ENCODE measurements at regions not wholly inside any gene's neighbourhood (a gene's known extent, or its start where the extent isn't known, plus 50 kb on each side); places are given as distances from the start of the nearest gene placed in this dataset.

GRCh38 chr11:29282088-29282487 is 734.7 kb downstream of the KCNA4 start:
- H3K36me3 ChIP-seq (ENCODE audit: control insufficient read depth, insufficient read depth, low read length) = no peaks in the 10 kb centered on the region
- H3K9me3 ChIP-seq (ENCODE audit: control insufficient read depth, insufficient read depth, low read length) = no peaks in the 10 kb centered on the region
- no peaks in the 10 kb centered on the region for H3K27me3 ChIP-seq (ENCODE audit: control insufficient read depth, insufficient read depth, low read length)
- no peaks in the 10 kb centered on the region for H3K4me1 ChIP-seq (ENCODE audit: control insufficient read depth, insufficient read depth, low read length)
- H3K4me3 ChIP-seq (ENCODE audit: low read depth, low read length) = no peak overlapping the region
- H3K9ac ChIP-seq (ENCODE audit: low read depth, low read length) = no peak overlapping the region

- Histone ChIP-seq H3K4me3 (ENCODE audit: low read depth, low read length) (no peak overlapping the region), H3K9ac (ENCODE audit: low read depth, low read length) (no peak overlapping the region), H3K27me3 (ENCODE audit: control insufficient read depth, insufficient read depth, low read length) (no peaks in the 10 kb centered on the region), H3K9me3 (ENCODE audit: control insufficient read depth, insufficient read depth, low read length) (no peaks in the 10 kb centered on the region), H3K36me3 (ENCODE audit: control insufficient read depth, insufficient read depth, low read length) (no peaks in the 10 kb centered on the region), H3K4me1 (ENCODE audit: control insufficient read depth, insufficient read depth, low read length) (no peaks in the 10 kb centered on the region)
These were observed 735.5 kb downstream of the KCNA4 start for GRCh38 chr11:29281271-29281777.

GRCh38 chr11:29280452-29280851 is 736.4 kb downstream of the KCNA4 start:
- H3K4me3 ChIP-seq (ENCODE audit: low read depth, low read length) = no peak overlapping the region
- no peak overlapping the region for H3K9ac ChIP-seq (ENCODE audit: low read depth, low read length)
- H3K4me1 ChIP-seq (ENCODE audit: control insufficient read depth, insufficient read depth, low read length) = no peaks in the 10 kb centered on the region
- no peaks in the 10 kb centered on the region for H3K9me3 ChIP-seq (ENCODE audit: control insufficient read depth, insufficient read depth, low read length)
- H3K36me3 ChIP-seq (ENCODE audit: control insufficient read depth, insufficient read depth, low read length) = no peaks in the 10 kb centered on the region
- no peaks in the 10 kb centered on the region for H3K27me3 ChIP-seq (ENCODE audit: control insufficient read depth, insufficient read depth, low read length)

- Histone ChIP-seq H3K4me1 (ENCODE audit: control insufficient read depth, insufficient read depth, low read length) (no peaks in the 10 kb centered on the region), H3K36me3 (ENCODE audit: control insufficient read depth, insufficient read depth, low read length) (no peaks in the 10 kb centered on the region), H3K9me3 (ENCODE audit: control insufficient read depth, insufficient read depth, low read length) (no peaks in the 10 kb centered on the region), H3K9ac (ENCODE audit: low read depth, low read length) (no peak overlapping the region), H3K27me3 (ENCODE audit: control insufficient read depth, insufficient read depth, low read length) (no peaks in the 10 kb centered on the region), H3K4me3 (ENCODE audit: low read depth, low read length) (no peak overlapping the region)
These were observed 737.1 kb downstream of the KCNA4 start for GRCh38 chr11:29279716-29280115.

GRCh38 chr11:29272019-29272654 is 744.7 kb downstream of the KCNA4 start:
- Histone ChIP-seq H3K9ac (ENCODE audit: low read depth, low read length) (no peak overlapping the region), H3K27me3 (ENCODE audit: control insufficient read depth, insufficient read depth, low read length) (no peaks in the 10 kb centered on the region), H3K9me3 (ENCODE audit: control insufficient read depth, insufficient read depth, low read length) (no peaks in the 10 kb centered on the region), H3K4me1 (ENCODE audit: control insufficient read depth, insufficient read depth, low read length) (no peaks in the 10 kb centered on the region), H3K4me3 (ENCODE audit: low read depth, low read length) (no peak overlapping the region), H3K36me3 (ENCODE audit: control insufficient read depth, insufficient read depth, low read length) (no peaks in the 10 kb centered on the region)

GRCh38 chr11:29271616-29272015 is 745.2 kb downstream of the KCNA4 start:
- no peaks in the 10 kb centered on the region for H3K4me1 ChIP-seq (ENCODE audit: control insufficient read depth, insufficient read depth, low read length)
- H3K9ac ChIP-seq (ENCODE audit: low read depth, low read length) = no peak overlapping the region
- no peaks in the 10 kb centered on the region for H3K27me3 ChIP-seq (ENCODE audit: control insufficient read depth, insufficient read depth, low read length)
- H3K36me3 ChIP-seq (ENCODE audit: control insufficient read depth, insufficient read depth, low read length) = no peaks in the 10 kb centered on the region
- H3K4me3 ChIP-seq (ENCODE audit: low read depth, low read length) = no peak overlapping the region
- no peaks in the 10 kb centered on the region for H3K9me3 ChIP-seq (ENCODE audit: control insufficient read depth, insufficient read depth, low read length)

- Histone ChIP-seq H3K9me3 (ENCODE audit: control insufficient read depth, insufficient read depth, low read length) (no peaks in the 10 kb centered on the region), H3K9ac (ENCODE audit: low read depth, low read length) (no peak overlapping the region), H3K4me3 (ENCODE audit: low read depth, low read length) (no peak overlapping the region), H3K27me3 (ENCODE audit: control insufficient read depth, insufficient read depth, low read length) (no peaks in the 10 kb centered on the region), H3K4me1 (ENCODE audit: control insufficient read depth, insufficient read depth, low read length) (no peaks in the 10 kb centered on the region), H3K36me3 (ENCODE audit: control insufficient read depth, insufficient read depth, low read length) (no peaks in the 10 kb centered on the region)
These were observed 748.1 kb downstream of the KCNA4 start for GRCh38 chr11:29268733-29269132.

GRCh38 chr11:29265792-29266191 is 751.0 kb downstream of the KCNA4 start:
- Histone ChIP-seq H3K4me1 (ENCODE audit: control insufficient read depth, insufficient read depth, low read length) (no peaks in the 10 kb centered on the region), H3K9me3 (ENCODE audit: control insufficient read depth, insufficient read depth, low read length) (no peaks in the 10 kb centered on the region), H3K36me3 (ENCODE audit: control insufficient read depth, insufficient read depth, low read length) (no peaks in the 10 kb centered on the region), H3K4me3 (ENCODE audit: low read depth, low read length) (no peak overlapping the region), H3K9ac (ENCODE audit: low read depth, low read length) (no peak overlapping the region), H3K27me3 (ENCODE audit: control insufficient read depth, insufficient read depth, low read length) (no peaks in the 10 kb centered on the region)

- Histone ChIP-seq H3K4me3 (ENCODE audit: low read depth, low read length) (no peak overlapping the region), H3K4me1 (ENCODE audit: control insufficient read depth, insufficient read depth, low read length) (no peaks in the 10 kb centered on the region), H3K9ac (ENCODE audit: low read depth, low read length) (no peak overlapping the region), H3K27me3 (ENCODE audit: control insufficient read depth, insufficient read depth, low read length) (no peaks in the 10 kb centered on the region), H3K9me3 (ENCODE audit: control insufficient read depth, insufficient read depth, low read length) (no peaks in the 10 kb centered on the region), H3K36me3 (ENCODE audit: control insufficient read depth, insufficient read depth, low read length) (no peaks in the 10 kb centered on the region)
These were observed 751.4 kb downstream of the KCNA4 start for GRCh38 chr11:29265381-29265780.

- Histone ChIP-seq H3K9me3 (ENCODE audit: control insufficient read depth, insufficient read depth, low read length) (no peaks in the 10 kb centered on the region), H3K27me3 (ENCODE audit: control insufficient read depth, insufficient read depth, low read length) (no peaks in the 10 kb centered on the region), H3K4me3 (ENCODE audit: low read depth, low read length) (no peak overlapping the region), H3K9ac (ENCODE audit: low read depth, low read length) (no peak overlapping the region), H3K4me1 (ENCODE audit: control insufficient read depth, insufficient read depth, low read length) (no peaks in the 10 kb centered on the region), H3K36me3 (ENCODE audit: control insufficient read depth, insufficient read depth, low read length) (no peaks in the 10 kb centered on the region)
These were observed 752.7 kb downstream of the KCNA4 start for GRCh38 chr11:29263971-29264682.

GRCh38 chr11:29261831-29262230 is 755.0 kb downstream of the KCNA4 start:
- H3K36me3 ChIP-seq (ENCODE audit: control insufficient read depth, insufficient read depth, low read length) = no peaks in the 10 kb centered on the region
- no peak overlapping the region for H3K9ac ChIP-seq (ENCODE audit: low read depth, low read length)
- no peaks in the 10 kb centered on the region for H3K4me1 ChIP-seq (ENCODE audit: control insufficient read depth, insufficient read depth, low read length)
- H3K4me3 ChIP-seq (ENCODE audit: low read depth, low read length) = no peak overlapping the region
- H3K27me3 ChIP-seq (ENCODE audit: control insufficient read depth, insufficient read depth, low read length) = no peaks in the 10 kb centered on the region
- no peaks in the 10 kb centered on the region for H3K9me3 ChIP-seq (ENCODE audit: control insufficient read depth, insufficient read depth, low read length)

Measured in iPS-15b (cell line).